ENCODE measurements at regions not wholly inside any gene's neighbourhood (a gene's known extent, or its start where the extent isn't known, plus 50 kb on each side); places are given as distances from the start of the nearest gene placed in this dataset.
"Not testable (repeated sequence)": the region's sequence is repeated elsewhere in the genome, so short reads cannot be mapped to it uniquely, and the experiment has no call there.

GRCh38 chr2:14827226-14828023 is 194.9 kb downstream of the LRATD1 start:
- DNase-seq (ENCODE audit: low spot score): peak; percentile 17

GRCh38 chr2:14828223-14828622 is 195.7 kb downstream of the LRATD1 start:
- no peak for DNase-seq (ENCODE audit: low spot score)

GRCh38 chr2:14828968-14829367 is 196.5 kb downstream of the LRATD1 start:
- DNase-seq (ENCODE audit: low spot score): no peak

- DNase-seq (ENCODE audit: low spot score): peak; percentile 23
Measured at GRCh38 chr2:14831458-14831857, 198.9 kb downstream of the LRATD1 start.

GRCh38 chr2:14843507-14844204 is 211.1 kb downstream of the LRATD1 start:
- DNase-seq (ENCODE audit: low spot score): no peak

GRCh38 chr2:14855751-14856150 is 223.2 kb downstream of the LRATD1 start:
- DNase-seq (ENCODE audit: low spot score): no peak

GRCh38 chr2:14861181-14861580 is 228.7 kb downstream of the LRATD1 start:
- no peak for DNase-seq (ENCODE audit: low spot score)

GRCh38 chr2:14866736-14867352 is 234.3 kb downstream of the LRATD1 start:
- DNase-seq (ENCODE audit: low spot score): no peak

GRCh38 chr2:14867853-14868252 is 235.3 kb downstream of the LRATD1 start:
- DNase-seq (ENCODE audit: low spot score): no peak

GRCh38 chr2:14872779-14873325 is 240.3 kb downstream of the LRATD1 start:
- no peak for DNase-seq (ENCODE audit: low spot score)

- no peak for DNase-seq (ENCODE audit: low spot score)
Measured at GRCh38 chr2:14881651-14882327, 249.3 kb downstream of the LRATD1 start.

GRCh38 chr2:14884651-14885050 is 252.1 kb downstream of the LRATD1 start:
- no peak for DNase-seq (ENCODE audit: low spot score)

GRCh38 chr2:14891546-14891945 is 259.0 kb downstream of the LRATD1 start:
- no peak for DNase-seq (ENCODE audit: low spot score)

GRCh38 chr2:14896330-14897030 is 264.0 kb downstream of the LRATD1 start:
- no peak for DNase-seq (ENCODE audit: low spot score)

GRCh38 chr2:14899621-14900414 is 267.3 kb downstream of the LRATD1 start:
- no peak for DNase-seq (ENCODE audit: low spot score)

GRCh38 chr2:14901737-14902136 is 269.2 kb downstream of the LRATD1 start:
- DNase-seq (ENCODE audit: low spot score): no peak

GRCh38 chr2:14902953-14903352 is 270.4 kb downstream of the LRATD1 start:
- no peak for DNase-seq (ENCODE audit: low spot score)

- peak; percentile 10 for DNase-seq (ENCODE audit: low spot score)
Measured at GRCh38 chr2:14903709-14904374, 271.3 kb downstream of the LRATD1 start.

GRCh38 chr2:14904378-14904777 is 271.9 kb downstream of the LRATD1 start:
- not testable (repeated sequence) for DNase-seq (ENCODE audit: low spot score)

- no peak for DNase-seq (ENCODE audit: low spot score)
Measured at GRCh38 chr2:14905571-14905970, 273.1 kb downstream of the LRATD1 start.

Data from GM03348 (cell line).